Testis (tissue), 2 donors: ENCODE measurements at regions not wholly inside any gene's neighbourhood (a gene's known extent, or its start where the extent isn't known, plus 50 kb on each side); places are given as distances from the start of the nearest gene placed in this dataset.

Experiments
- CTCF ChIP-seq, 3 experiments: fragments of 450-650 bp in 2 of 3; fragments of 200-600 bp in 1 of 3; sonication (generic) in 1 of 3; IDR thresholded peaks; one replicate each; pipeline ENCODE4 v1.5.1; 2016 to 2019; ENCODE audit warnings: antibody characterized with exemption in 3 of 3, mild to moderate bottlenecking in 2 of 3, moderate library complexity in 1 of 3
- POLR2A ChIP-seq: fragments of 450-650 bp; IDR thresholded peaks from one replicate; pipeline ENCODE4 v1.6.1; 2017; ENCODE audit warnings: antibody characterized with exemption, mild to moderate bottlenecking, moderate library complexity

DNA sequence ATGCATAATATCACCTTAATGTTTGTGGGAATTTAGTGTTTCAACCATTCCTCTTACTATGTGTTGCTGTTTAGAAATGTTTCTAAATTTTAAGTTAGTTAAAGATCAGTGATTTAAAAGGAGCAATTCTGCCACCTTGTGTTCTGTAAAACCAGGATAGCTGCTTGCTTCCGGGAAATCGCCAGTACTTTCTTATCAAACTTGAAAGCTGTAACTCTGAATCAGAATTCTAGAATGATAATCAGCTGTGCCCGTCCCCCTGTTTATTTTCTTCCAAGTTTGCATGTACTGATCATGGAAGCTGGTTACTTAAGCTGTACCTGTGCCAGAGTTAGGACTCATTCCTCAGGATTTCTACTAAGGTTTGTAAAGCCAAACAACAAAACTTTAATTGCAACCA, 656.4 kb downstream of the LTN1 start:
- TF ChIP-seq CTCF (IDR thresholded peaks at IDR 0.05) (peak; percentile 21 to 54 (median 40)), POLR2A (no peak)
